ENCODE measurements at regions not wholly inside any gene's neighbourhood (a gene's known extent, or its start where the extent isn't known, plus 50 kb on each side); places are given as distances from the start of the nearest gene placed in this dataset.

DNA sequence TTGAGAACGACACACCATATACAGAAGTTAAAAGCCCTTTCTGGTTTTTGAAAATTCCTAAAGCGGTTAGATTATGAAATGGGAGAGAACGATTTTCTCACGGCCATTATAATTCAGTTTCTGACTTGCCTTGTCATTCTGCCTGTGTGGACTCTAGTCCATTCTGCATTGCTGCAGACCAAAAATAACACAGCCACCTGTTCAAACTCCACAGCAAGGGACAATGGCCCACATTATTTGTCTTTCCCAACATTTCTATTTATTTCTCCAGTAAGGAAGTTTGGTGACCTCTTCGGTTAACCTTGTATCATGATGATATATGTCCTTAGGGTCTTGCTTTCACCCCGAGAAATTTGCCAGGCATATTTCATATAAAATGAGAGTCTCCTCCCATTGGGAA, 497.7 kb downstream of the BRINP1 start:
- H3K4me3 ChIP-seq (ENCODE audit: low read length in 2 of 2) = no peak overlapping the region
- H3K4me1 ChIP-seq (ENCODE audit: control insufficient read depth, insufficient read depth, low read length) = no peaks in the 10 kb centered on the region
- H3K27me3 ChIP-seq (ENCODE audit: control insufficient read depth in 1 of 2, insufficient read depth in 2 of 2, low read length in 2 of 2) = no peaks in the 10 kb centered on the region
- H3K9me3 ChIP-seq (ENCODE audit: control insufficient read depth in 2 of 2, low read length in 2 of 2) = no peaks in the 10 kb centered on the region
- no peaks in the 10 kb centered on the region for H3K36me3 ChIP-seq (ENCODE audit: control insufficient read depth in 2 of 2, insufficient read depth in 2 of 2, low read length in 2 of 2)
- H3K9ac ChIP-seq (ENCODE audit: low read length in 2 of 2) = no peak overlapping the region
- H3K27ac ChIP-seq (ENCODE audit: low read length) = no peak overlapping the region

DNA sequence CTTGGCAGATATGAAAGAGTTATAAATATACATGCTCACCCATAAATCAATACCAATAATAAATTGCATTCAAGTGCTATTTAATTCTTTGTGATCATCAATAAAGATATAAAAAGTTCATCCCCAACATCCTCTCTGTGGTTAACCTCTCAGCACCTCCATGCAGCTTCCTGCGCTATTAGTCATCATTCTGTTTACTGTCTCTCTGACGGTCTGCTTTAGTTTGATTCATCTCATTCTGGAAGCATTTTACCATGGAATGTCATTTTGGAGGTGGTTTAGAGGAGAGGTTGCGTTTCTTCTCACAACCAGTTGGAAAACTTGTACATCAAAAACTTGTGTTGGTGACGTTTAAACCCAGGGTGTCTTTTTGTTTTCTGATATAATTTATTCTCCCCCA, 486.6 kb downstream of the BRINP1 start:
- H3K27ac ChIP-seq (ENCODE audit: low read length) = no peak overlapping the region
- no peaks in the 10 kb centered on the region for H3K36me3 ChIP-seq (ENCODE audit: control insufficient read depth in 2 of 2, insufficient read depth in 2 of 2, low read length in 2 of 2)
- H3K4me3 ChIP-seq (ENCODE audit: low read length in 2 of 2) = no peak overlapping the region
- no peaks in the 10 kb centered on the region for H3K4me1 ChIP-seq (ENCODE audit: control insufficient read depth, insufficient read depth, low read length)
- H3K9ac ChIP-seq (ENCODE audit: low read length in 2 of 2) = no peak overlapping the region
- no peaks in the 10 kb centered on the region for H3K9me3 ChIP-seq (ENCODE audit: control insufficient read depth in 2 of 2, low read length in 2 of 2)
- no peaks in the 10 kb centered on the region for H3K27me3 ChIP-seq (ENCODE audit: control insufficient read depth in 1 of 2, insufficient read depth in 2 of 2, low read length in 2 of 2)

DNA sequence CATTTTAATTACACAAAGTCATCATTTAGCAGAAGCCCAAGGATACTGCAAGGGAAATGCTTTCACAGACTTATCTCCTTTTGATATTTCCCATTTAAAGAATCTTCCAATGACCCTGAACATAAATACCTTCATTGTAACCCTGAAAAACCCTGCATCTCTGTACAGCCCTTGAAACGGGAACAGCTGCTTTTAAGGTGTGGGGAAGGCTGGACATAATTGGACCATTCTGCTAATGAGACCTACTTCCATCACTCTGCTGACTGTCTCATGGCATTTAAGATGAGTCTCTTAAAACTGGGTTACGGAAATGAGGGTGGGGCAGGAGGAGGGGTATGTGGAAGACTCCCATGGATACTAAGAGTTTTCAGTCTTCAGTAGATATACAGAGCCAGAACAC, 485.8 kb downstream of the BRINP1 start:
- no peaks in the 10 kb centered on the region for H3K36me3 ChIP-seq (ENCODE audit: control insufficient read depth in 2 of 2, insufficient read depth in 2 of 2, low read length in 2 of 2)
- H3K27ac ChIP-seq (ENCODE audit: low read length) = no peak overlapping the region
- no peak overlapping the region for H3K4me3 ChIP-seq (ENCODE audit: low read length in 2 of 2)
- H3K9me3 ChIP-seq (ENCODE audit: control insufficient read depth in 2 of 2, low read length in 2 of 2) = no peaks in the 10 kb centered on the region
- no peaks in the 10 kb centered on the region for H3K27me3 ChIP-seq (ENCODE audit: control insufficient read depth in 1 of 2, insufficient read depth in 2 of 2, low read length in 2 of 2)
- H3K9ac ChIP-seq (ENCODE audit: low read length in 2 of 2) = no peak overlapping the region
- H3K4me1 ChIP-seq (ENCODE audit: control insufficient read depth, insufficient read depth, low read length) = no peaks in the 10 kb centered on the region

DNA sequence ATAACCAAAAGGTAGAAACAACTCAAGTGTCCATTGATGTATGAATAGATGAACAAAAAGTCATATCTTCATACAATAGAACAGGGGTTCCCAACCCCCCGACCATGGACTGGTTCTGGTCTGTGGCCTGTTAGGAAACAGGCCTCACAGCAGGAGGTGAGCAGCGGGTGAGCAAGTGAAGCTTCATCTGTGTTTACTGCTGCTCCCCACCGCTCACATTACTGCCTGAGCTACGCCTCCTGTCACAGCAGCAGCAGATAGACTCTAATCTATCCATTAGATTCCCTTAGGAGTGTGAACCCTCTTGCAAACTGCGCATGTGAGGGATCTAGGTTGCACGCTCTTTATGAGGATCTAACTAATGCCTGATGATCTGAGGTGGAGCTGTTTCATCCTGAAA, 478.0 kb downstream of the BRINP1 start:
- H3K9ac ChIP-seq (ENCODE audit: low read length in 2 of 2) = no peak overlapping the region
- H3K9me3 ChIP-seq (ENCODE audit: control insufficient read depth in 2 of 2, low read length in 2 of 2) = no peaks in the 10 kb centered on the region
- H3K4me3 ChIP-seq (ENCODE audit: low read length in 2 of 2) = no peak overlapping the region
- H3K4me1 ChIP-seq (ENCODE audit: control insufficient read depth, insufficient read depth, low read length) = no peaks in the 10 kb centered on the region
- no peaks in the 10 kb centered on the region for H3K36me3 ChIP-seq (ENCODE audit: control insufficient read depth in 2 of 2, insufficient read depth in 2 of 2, low read length in 2 of 2)
- no peaks in the 10 kb centered on the region for H3K27me3 ChIP-seq (ENCODE audit: control insufficient read depth in 1 of 2, insufficient read depth in 2 of 2, low read length in 2 of 2)
- no peak overlapping the region for H3K27ac ChIP-seq (ENCODE audit: low read length)

DNA sequence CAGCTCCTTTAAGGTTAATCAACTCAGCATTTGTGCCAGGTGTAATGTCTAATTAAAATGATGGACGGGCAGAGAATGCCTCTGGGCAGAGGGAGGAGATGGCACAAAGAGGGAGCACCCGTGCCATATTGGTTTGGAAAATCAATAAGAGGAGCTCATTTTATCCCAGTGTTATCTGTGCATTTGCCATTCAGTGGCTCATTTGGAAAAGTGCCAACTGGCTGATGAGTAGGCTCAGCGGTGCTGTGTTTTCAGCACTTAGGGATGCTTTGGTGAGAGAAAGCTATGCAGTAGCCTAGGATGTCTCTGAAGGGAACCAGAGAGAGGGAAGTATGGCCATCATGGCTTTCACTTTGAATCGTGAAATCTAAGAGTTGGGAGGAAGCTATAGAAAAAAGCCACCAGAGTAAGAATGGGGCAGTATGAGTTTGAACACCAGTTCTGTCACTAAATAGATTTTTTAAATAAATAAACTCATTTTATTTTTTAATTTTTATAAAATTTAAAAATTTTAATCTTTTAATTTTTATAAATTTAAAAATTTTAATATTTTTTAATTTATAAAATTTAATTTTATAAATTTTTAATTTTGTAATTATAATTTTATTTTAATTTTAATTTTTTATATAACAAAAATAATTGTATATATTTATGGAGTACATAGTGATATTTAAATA, 472.8 kb downstream of the BRINP1 start:
- no peaks in the 10 kb centered on the region for H3K27me3 ChIP-seq (ENCODE audit: control insufficient read depth in 1 of 2, insufficient read depth in 2 of 2, low read length in 2 of 2)
- no peak overlapping the region for H3K27ac ChIP-seq (ENCODE audit: low read length)
- no peaks in the 10 kb centered on the region for H3K36me3 ChIP-seq (ENCODE audit: control insufficient read depth in 2 of 2, insufficient read depth in 2 of 2, low read length in 2 of 2)
- H3K4me3 ChIP-seq (ENCODE audit: low read length in 2 of 2) = no peak overlapping the region
- H3K9me3 ChIP-seq (ENCODE audit: control insufficient read depth in 2 of 2, low read length in 2 of 2) = no peaks in the 10 kb centered on the region
- no peaks in the 10 kb centered on the region for H3K4me1 ChIP-seq (ENCODE audit: control insufficient read depth, insufficient read depth, low read length)
- no peak overlapping the region for H3K9ac ChIP-seq (ENCODE audit: low read length in 2 of 2)

DNA sequence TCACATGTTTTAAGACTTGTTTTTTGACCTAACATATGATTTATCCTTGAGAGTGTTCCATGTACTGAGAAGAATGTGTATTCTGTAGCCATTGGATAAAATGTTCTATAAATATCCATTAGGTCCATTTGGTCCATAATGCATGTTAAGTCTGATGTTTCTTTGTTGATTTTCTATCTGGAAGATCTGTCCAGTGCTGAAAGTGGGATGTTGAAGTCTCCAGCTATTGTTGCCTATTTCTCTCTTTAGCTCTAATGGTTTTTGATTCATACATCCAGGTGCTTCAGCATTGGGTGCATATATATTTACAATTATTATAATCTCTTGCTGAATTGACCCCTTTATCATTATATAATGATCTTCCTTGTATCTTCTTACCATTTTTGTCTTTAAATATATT, 451.1 kb downstream of the BRINP1 start:
- H3K9ac ChIP-seq (ENCODE audit: low read length in 2 of 2) = no peak overlapping the region

DNA sequence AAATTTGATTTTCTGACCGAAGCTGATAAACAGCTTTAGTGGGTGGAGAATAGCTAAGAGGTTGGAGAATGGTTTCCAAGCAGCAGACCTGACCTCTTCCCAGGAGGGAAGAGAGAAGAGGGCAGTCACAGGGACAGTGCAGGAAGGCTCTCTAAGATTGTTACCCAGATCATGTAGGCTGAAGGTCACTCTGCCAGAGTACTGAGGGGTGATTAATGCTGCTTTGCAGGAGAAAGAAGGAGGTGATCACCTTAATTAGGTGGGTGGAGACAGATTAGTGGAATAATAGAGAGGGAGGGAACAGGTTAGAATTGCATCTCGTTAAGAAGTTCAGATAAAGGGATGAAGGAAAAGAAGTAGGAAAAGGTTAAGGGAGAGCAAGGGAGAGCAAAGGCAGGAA, 440.5 kb downstream of the BRINP1 start:
- no peaks in the 10 kb centered on the region for H3K36me3 ChIP-seq (ENCODE audit: control insufficient read depth in 2 of 2, insufficient read depth in 2 of 2, low read length in 2 of 2)
- H3K27me3 ChIP-seq (ENCODE audit: control insufficient read depth in 1 of 2, insufficient read depth in 2 of 2, low read length in 2 of 2) = no peaks in the 10 kb centered on the region
- H3K4me3 ChIP-seq (ENCODE audit: low read length in 2 of 2) = no peak overlapping the region
- H3K9me3 ChIP-seq (ENCODE audit: control insufficient read depth in 2 of 2, low read length in 2 of 2) = peaks cover 0 to 3% of the 10 kb centered on the region in 2 donors
- no peak overlapping the region for H3K9ac ChIP-seq (ENCODE audit: low read length in 2 of 2)
- no peaks in the 10 kb centered on the region for H3K4me1 ChIP-seq (ENCODE audit: control insufficient read depth, insufficient read depth, low read length)
- no peak overlapping the region for H3K27ac ChIP-seq (ENCODE audit: low read length)

More for the DNA sequence above, 451.1 kb downstream of the BRINP1 start:
- no peaks in the 10 kb centered on the region for H3K27me3 ChIP-seq (ENCODE audit: control insufficient read depth in 1 of 2, insufficient read depth in 2 of 2, low read length in 2 of 2)
- H3K27ac ChIP-seq (ENCODE audit: low read length) = no peak overlapping the region
- peaks cover 0 to 10% of the 10 kb centered on the region in 2 donors for H3K9me3 ChIP-seq (ENCODE audit: control insufficient read depth in 2 of 2, low read length in 2 of 2)
- no peaks in the 10 kb centered on the region for H3K4me1 ChIP-seq (ENCODE audit: control insufficient read depth, insufficient read depth, low read length)
- no peaks in the 10 kb centered on the region for H3K36me3 ChIP-seq (ENCODE audit: control insufficient read depth in 2 of 2, insufficient read depth in 2 of 2, low read length in 2 of 2)
- no peak overlapping the region for H3K4me3 ChIP-seq (ENCODE audit: low read length in 2 of 2)

DNA sequence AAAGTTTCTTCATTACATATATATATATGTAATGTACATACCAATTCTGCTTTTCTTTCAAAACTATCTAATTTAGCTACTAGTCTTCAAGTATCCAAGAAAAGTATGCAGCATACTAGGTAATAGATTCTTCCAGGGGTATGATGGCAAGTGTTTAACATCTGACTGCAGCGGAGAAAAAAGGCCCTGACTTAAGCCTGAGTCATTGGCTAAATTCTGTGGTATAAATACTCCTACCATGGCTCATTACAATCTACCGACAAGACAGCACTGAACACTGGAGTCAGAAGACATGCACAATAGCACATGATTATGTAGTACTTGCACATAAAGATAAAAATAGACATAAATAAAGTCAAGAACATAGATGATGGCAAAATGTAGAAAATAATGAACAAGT, 439.9 kb downstream of the BRINP1 start:
- Histone ChIP-seq H3K9me3 (ENCODE audit: control insufficient read depth in 2 of 2, low read length in 2 of 2) (peaks cover 0 to 3% of the 10 kb centered on the region in 2 donors), H3K27me3 (ENCODE audit: control insufficient read depth in 1 of 2, insufficient read depth in 2 of 2, low read length in 2 of 2) (no peaks in the 10 kb centered on the region), H3K36me3 (ENCODE audit: control insufficient read depth in 2 of 2, insufficient read depth in 2 of 2, low read length in 2 of 2) (no peaks in the 10 kb centered on the region), H3K4me1 (ENCODE audit: control insufficient read depth, insufficient read depth, low read length) (no peaks in the 10 kb centered on the region), H3K9ac (ENCODE audit: low read length in 2 of 2) (no peak overlapping the region), H3K27ac (ENCODE audit: low read length) (no peak overlapping the region), H3K4me3 (ENCODE audit: low read length in 2 of 2) (no peak overlapping the region)

DNA sequence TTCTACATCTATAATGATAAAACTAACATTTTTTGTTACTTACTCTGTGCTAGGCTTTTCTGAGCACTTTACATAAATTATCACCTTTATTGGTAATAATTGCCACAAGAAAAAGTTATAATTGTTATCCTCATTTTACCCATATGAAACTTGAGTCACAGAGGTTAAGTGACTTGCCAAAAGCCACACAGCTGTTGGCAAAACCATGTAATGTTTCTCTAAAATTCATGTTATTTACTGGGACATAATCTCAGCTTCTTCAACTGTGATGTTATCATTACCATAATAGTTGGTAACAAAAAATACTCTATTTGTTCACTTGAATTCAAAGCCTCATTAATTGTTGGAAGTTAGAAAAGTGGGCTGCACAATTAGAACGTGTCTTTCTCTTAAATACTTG, 437.3 kb downstream of the BRINP1 start:
- Histone ChIP-seq H3K4me1 (ENCODE audit: control insufficient read depth, insufficient read depth, low read length) (no peaks in the 10 kb centered on the region), H3K9me3 (ENCODE audit: control insufficient read depth in 2 of 2, low read length in 2 of 2) (peaks cover 0 to 3% of the 10 kb centered on the region in 2 donors), H3K27me3 (ENCODE audit: control insufficient read depth in 1 of 2, insufficient read depth in 2 of 2, low read length in 2 of 2) (no peaks in the 10 kb centered on the region), H3K36me3 (ENCODE audit: control insufficient read depth in 2 of 2, insufficient read depth in 2 of 2, low read length in 2 of 2) (no peaks in the 10 kb centered on the region), H3K27ac (ENCODE audit: low read length) (no peak overlapping the region), H3K4me3 (ENCODE audit: low read length in 2 of 2) (no peak overlapping the region), H3K9ac (ENCODE audit: low read length in 2 of 2) (no peak overlapping the region)

DNA sequence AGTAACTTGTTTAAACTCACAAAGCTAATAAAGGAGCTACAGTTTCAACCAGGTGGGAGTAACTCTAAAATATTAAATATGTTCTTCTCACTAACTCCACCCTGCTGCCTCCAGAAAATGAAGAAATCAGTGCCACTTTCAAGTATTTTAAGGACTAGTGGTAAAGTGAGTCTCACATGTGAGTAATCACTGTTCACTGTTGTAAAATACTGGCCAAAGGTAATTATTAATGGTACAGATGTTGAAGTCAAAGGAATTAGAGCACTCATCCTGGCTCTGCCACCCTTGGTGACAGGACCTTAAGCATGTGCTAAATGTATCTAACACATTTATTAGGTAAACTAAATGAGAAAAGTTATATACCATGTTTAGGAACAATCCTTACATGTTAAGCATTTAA, 430.7 kb downstream of the BRINP1 start:
- Histone ChIP-seq H3K9ac (ENCODE audit: low read length in 2 of 2) (no peak overlapping the region), H3K36me3 (ENCODE audit: control insufficient read depth in 2 of 2, insufficient read depth in 2 of 2, low read length in 2 of 2) (no peaks in the 10 kb centered on the region), H3K4me1 (ENCODE audit: control insufficient read depth, insufficient read depth, low read length) (no peaks in the 10 kb centered on the region), H3K9me3 (ENCODE audit: control insufficient read depth in 2 of 2, low read length in 2 of 2) (no peaks in the 10 kb centered on the region), H3K27ac (ENCODE audit: low read length) (no peak overlapping the region), H3K4me3 (ENCODE audit: low read length in 2 of 2) (no peak overlapping the region), H3K27me3 (ENCODE audit: control insufficient read depth in 1 of 2, insufficient read depth in 2 of 2, low read length in 2 of 2) (peaks cover 0 to 3% of the 10 kb centered on the region in 2 donors)

DNA sequence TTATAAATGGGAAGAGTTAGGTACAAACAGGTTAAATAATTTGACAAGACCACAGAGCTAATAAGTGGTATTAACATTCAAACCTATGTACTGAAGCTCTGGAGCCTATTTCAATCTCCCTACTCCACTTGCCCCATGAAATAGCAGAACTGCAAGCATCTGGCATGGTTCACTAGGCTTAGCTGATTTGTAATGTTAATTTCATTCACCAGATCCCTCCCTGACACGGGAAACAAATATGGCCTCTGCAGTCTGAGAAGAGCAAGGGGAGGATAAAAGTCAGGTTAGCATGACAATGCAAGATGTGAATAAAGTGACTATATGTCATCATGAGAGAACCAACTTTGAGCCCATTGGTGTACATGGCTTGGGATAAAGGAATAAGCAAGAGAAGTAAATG, 428.8 kb downstream of the BRINP1 start:
- no peak overlapping the region for H3K9ac ChIP-seq (ENCODE audit: low read length in 2 of 2)

More for the DNA sequence above, 428.8 kb downstream of the BRINP1 start:
- Histone ChIP-seq H3K36me3 (ENCODE audit: control insufficient read depth in 2 of 2, insufficient read depth in 2 of 2, low read length in 2 of 2) (no peaks in the 10 kb centered on the region), H3K9me3 (ENCODE audit: control insufficient read depth in 2 of 2, low read length in 2 of 2) (no peaks in the 10 kb centered on the region), H3K27ac (ENCODE audit: low read length) (no peak overlapping the region), H3K4me3 (ENCODE audit: low read length in 2 of 2) (no peak overlapping the region), H3K27me3 (ENCODE audit: control insufficient read depth in 1 of 2, insufficient read depth in 2 of 2, low read length in 2 of 2) (peaks cover 0 to 3% of the 10 kb centered on the region in 2 donors), H3K4me1 (ENCODE audit: control insufficient read depth, insufficient read depth, low read length) (no peaks in the 10 kb centered on the region)

All from stomach smooth muscle (tissue), 2 donors.